ENCODE measurements at regions not wholly inside any gene's neighbourhood (a gene's known extent, or its start where the extent isn't known, plus 50 kb on each side); places are given as distances from the start of the nearest gene placed in this dataset.
"Not testable (repeated sequence)": the region's sequence is repeated elsewhere in the genome, so short reads cannot be mapped to it uniquely, and the experiment has no call there.

DNA sequence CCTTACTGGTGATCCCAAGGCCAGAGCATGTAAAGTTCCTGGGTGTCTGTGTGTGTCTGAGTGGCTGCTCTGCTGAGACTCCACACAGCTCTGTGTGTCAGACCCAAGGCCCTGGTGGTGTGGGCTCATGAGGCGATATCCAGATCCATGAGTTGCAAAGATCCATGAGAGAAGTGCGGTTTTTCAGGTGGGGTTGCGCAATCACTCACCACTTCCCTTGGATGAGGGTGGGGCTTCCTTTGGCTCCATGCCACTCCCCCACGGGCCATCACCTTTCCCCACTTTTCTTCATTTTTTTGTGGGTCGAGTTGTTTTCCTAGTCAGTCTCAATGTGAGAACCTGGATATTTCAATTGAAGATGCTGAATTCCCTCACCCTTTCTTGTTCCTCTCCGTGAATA is 179.2 kb downstream of the PCDH11X start:
- H4K20me1 ChIP-seq (ENCODE audit: insufficient read depth, low read length); H3K36me3 ChIP-seq (replicated peaks in 1 of 2; ENCODE audit: control insufficient read depth in 1 of 2, insufficient read depth in 2 of 2, low read length in 2 of 2); ATAC-seq; H2AFZ ChIP-seq (ENCODE audit: low read length); H3K4me3 ChIP-seq (replicated peaks in 1 of 3; ENCODE audit: insufficient read depth in 1 of 3, low read depth in 2 of 3, low read length in 3 of 3); BruUV-seq (replicated peaks); H3K4me2 ChIP-seq (ENCODE audit: low read depth, low read length); CTCF ChIA-PET (ENCODE audit: low intra/inter-chr PET ratio, low total read pairs); FAIRE-seq; H3K27me3 ChIP-seq (ENCODE audit: control insufficient read depth in 1 of 2, insufficient read depth in 2 of 2, low read length in 2 of 2); intact Hi-C loops (cut with micrococcal nuclease; ENCODE audit: unreplicated experiment); H3K27ac ChIP-seq (ENCODE audit: extremely low read length, insufficient read depth, low read length); H3K4me1 ChIP-seq (ENCODE audit: insufficient read depth, low read length); DNase-seq (ENCODE audit: low spot score); H3K9ac ChIP-seq (ENCODE audit: insufficient read depth, low read depth, low read length); in situ Hi-C loops (cut with HindIII; ENCODE audit: extremely low pct_ligation_motif_present, low pct_unique_long_range_greater_than_20kb); H3K9me3 ChIP-seq (ENCODE audit: low read length); H3K79me2 ChIP-seq (ENCODE audit: insufficient read depth, low read length); POLR2A ChIA-PET: not testable (repeated sequence)
- WGBS (ENCODE audit: low lambda C conversion rate) = 7% methylated on average over 5 of the region's 6 CpGs
- peak; percentile 48; the same call in 1 of the 2 replicates for TF ChIP-seq CEBPB (IDR thresholded peaks at IDR 0.05; ENCODE audit: borderline replicate concordance, low read depth, low read length)

DNA sequence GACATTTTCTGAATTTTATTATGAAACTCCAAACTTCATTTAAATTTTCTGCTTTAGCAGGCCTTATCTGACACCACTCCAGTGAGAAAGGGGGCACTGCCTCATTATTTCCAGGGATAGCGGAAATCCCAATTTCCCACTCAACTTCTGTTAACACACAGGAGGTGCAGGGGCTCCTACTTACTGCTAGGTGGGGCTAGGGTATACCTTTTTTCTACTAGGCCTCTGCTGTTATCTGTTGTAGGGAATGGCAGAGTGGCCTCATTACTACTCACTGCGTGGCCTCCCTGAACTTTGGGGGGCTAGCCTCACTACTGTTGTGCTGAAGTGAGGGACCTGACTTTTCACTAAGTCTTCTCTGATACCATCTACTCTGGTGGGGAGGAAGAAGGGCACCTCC is 211.4 kb downstream of the PCDH11X start:
- H3K27ac ChIP-seq (ENCODE audit: extremely low read length, insufficient read depth, low read length); H2AFZ ChIP-seq (ENCODE audit: low read length); H3K36me3 ChIP-seq (replicated peaks in 1 of 2; ENCODE audit: control insufficient read depth in 1 of 2, insufficient read depth in 2 of 2, low read length in 2 of 2); CTCF ChIA-PET (ENCODE audit: low intra/inter-chr PET ratio, low total read pairs); intact Hi-C loops (cut with micrococcal nuclease; ENCODE audit: unreplicated experiment); ATAC-seq; H3K4me1 ChIP-seq (ENCODE audit: insufficient read depth, low read length); H3K4me2 ChIP-seq (ENCODE audit: low read depth, low read length); BruUV-seq (replicated peaks); H3K79me2 ChIP-seq (ENCODE audit: insufficient read depth, low read length); H3K9ac ChIP-seq (ENCODE audit: insufficient read depth, low read depth, low read length); H3K4me3 ChIP-seq (replicated peaks in 1 of 3; ENCODE audit: insufficient read depth in 1 of 3, low read depth in 2 of 3, low read length in 3 of 3); POLR2A ChIA-PET; FAIRE-seq; H3K27me3 ChIP-seq (ENCODE audit: control insufficient read depth in 1 of 2, insufficient read depth in 2 of 2, low read length in 2 of 2); H4K20me1 ChIP-seq (ENCODE audit: insufficient read depth, low read length); in situ Hi-C loops (cut with HindIII; ENCODE audit: extremely low pct_ligation_motif_present, low pct_unique_long_range_greater_than_20kb); H3K9me3 ChIP-seq (ENCODE audit: low read length); DNase-seq (ENCODE audit: low spot score): not testable (repeated sequence)
- no CpG with 5 or more reads among the region's 2 CpGs for WGBS (ENCODE audit: low lambda C conversion rate)

All from HepG2 (cell line).